Fibroblast of lung (primary cell): ENCODE measurements at regions not wholly inside any gene's neighbourhood (a gene's known extent, or its start where the extent isn't known, plus 50 kb on each side); places are given as distances from the start of the nearest gene placed in this dataset.

Experiments used
- DNase-seq, 2 donors: peaks; one replicate each; pipeline versions ENCODE4 v3.0.0 to v3.0.0-alpha.2; 2010; ENCODE audit warnings: low read depth in 2 of 2
- H2AFZ ChIP-seq: 2 replicates; pipeline ENCODE4 v1.5.1; 2012; ENCODE audit warnings: low read length, control low read depth, inconsistent platforms
- H3K27ac ChIP-seq: 2 replicates; pipeline ENCODE4 v1.5.1; 2011; ENCODE audit warnings: low read length, control low read depth; ENCODE audit not compliant: insufficient read depth
- H3K27me3 ChIP-seq: 2 replicates; pipeline ENCODE4 v1.5.1; 2011; ENCODE audit warnings: mild to moderate bottlenecking, low read length; ENCODE audit not compliant: control insufficient read depth, insufficient read depth
- H3K36me3 ChIP-seq: 2 replicates; pipeline ENCODE4 v1.5.1; 2011; ENCODE audit warnings: low read length; ENCODE audit not compliant: control insufficient read depth, insufficient read depth
- H3K4me1 ChIP-seq: 2 replicates; pipeline ENCODE4 v1.5.1; 2011; ENCODE audit warnings: low read length; ENCODE audit not compliant: control insufficient read depth, insufficient read depth; ENCODE audit errors: extremely low read depth
- H3K4me2 ChIP-seq: 2 replicates; pipeline ENCODE4 v1.5.1; 2011; ENCODE audit warnings: low read length, control low read depth; ENCODE audit not compliant: insufficient read depth; ENCODE audit errors: extremely low read depth
- H3K4me3 ChIP-seq, 4 experiments: fragments of 200-600 bp in 1 of 4; sonication (generic) in 1 of 4; replicated peaks in 1 of 4; 2 replicates each; pipeline ENCODE4 v1.5.1; 2011 to 2016; ENCODE audit warnings: low read length in 4 of 4, low read depth in 3 of 4, mild to moderate bottlenecking in 3 of 4, control low read depth in 2 of 4, inconsistent platforms in 1 of 4, mixed read lengths in 1 of 4; ENCODE audit not compliant: insufficient read depth in 1 of 4; ENCODE audit errors: control extremely low read depth in 1 of 4
- H3K79me2 ChIP-seq: 2 replicates; pipeline ENCODE4 v1.5.1; 2012; ENCODE audit warnings: mild to moderate bottlenecking, low read length, inconsistent platforms; ENCODE audit not compliant: control insufficient read depth, insufficient read depth
- H3K9ac ChIP-seq: 2 replicates; pipeline ENCODE4 v1.5.1; 2011; ENCODE audit warnings: mild to moderate bottlenecking, low read length, control low read depth; ENCODE audit not compliant: insufficient read depth
- H3K9me3 ChIP-seq: 2 replicates; pipeline ENCODE4 v1.5.1; 2012; ENCODE audit warnings: low read depth, low read length; ENCODE audit not compliant: control insufficient read depth, insufficient read depth
- H4K20me1 ChIP-seq: 2 replicates; pipeline ENCODE4 v1.5.1; 2011; ENCODE audit warnings: low read length; ENCODE audit not compliant: control insufficient read depth, insufficient read depth; ENCODE audit errors: extremely low read depth
- EZH2 ChIP-seq: IDR thresholded peaks from 2 replicates; pipeline ENCODE4 v1.5.1; 2012; ENCODE audit warnings: low read length, control low read depth, mild to moderate bottlenecking; ENCODE audit errors: missing control alignments
- TF ChIP-seq, protein P1 (sequence below), 2 donors: IDR thresholded peaks in 1 of 2; conservative IDR thresholded peaks in 1 of 2; 1 replicate in 1 of 2; 2 replicates in 1 of 2; pipeline ENCODE4 v1.5.1; 2011 to 2012; ENCODE audit warnings: low read length in 2 of 2, control low read depth in 1 of 2, inconsistent platforms in 1 of 2, low read depth in 1 of 2, mild to moderate bottlenecking in 1 of 2

DNA sequence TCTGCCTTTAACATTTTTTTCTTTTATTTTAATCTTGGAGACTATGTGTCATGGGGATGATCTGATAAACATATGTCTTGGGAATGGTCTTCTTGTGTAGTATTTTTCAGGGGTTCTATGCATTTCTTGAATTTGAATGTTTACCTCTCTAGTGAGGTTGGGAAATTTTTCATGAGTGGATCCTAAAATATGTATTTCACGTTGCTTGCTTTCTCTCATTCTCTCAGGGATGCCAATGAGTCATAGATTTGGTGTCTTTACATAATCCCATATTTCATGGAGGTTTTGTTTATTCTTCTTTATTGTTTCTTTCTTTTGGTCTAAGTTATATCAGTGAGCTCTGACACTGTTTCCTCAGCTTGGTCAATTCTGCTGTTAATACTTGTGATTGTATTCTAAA, 1237.2 kb downstream of the PLA2G4A start:
- Histone ChIP-seq H3K9ac (no peak overlapping the region), H4K20me1 (no peaks in the 10 kb centered on the region), H3K9me3 (no peaks in the 10 kb centered on the region), H3K36me3 (no peaks in the 10 kb centered on the region), H3K79me2 (no peaks in the 10 kb centered on the region), H2AFZ (no peak overlapping the region), H3K4me3 (no peak overlapping the region), H3K27me3 (no peaks in the 10 kb centered on the region), H3K27ac (no peak overlapping the region), H3K4me1 (no peaks in the 10 kb centered on the region), H3K4me2 (no peak overlapping the region)
- no peak for TF ChIP-seq EZH2
- TF ChIP-seq, protein P1, sequence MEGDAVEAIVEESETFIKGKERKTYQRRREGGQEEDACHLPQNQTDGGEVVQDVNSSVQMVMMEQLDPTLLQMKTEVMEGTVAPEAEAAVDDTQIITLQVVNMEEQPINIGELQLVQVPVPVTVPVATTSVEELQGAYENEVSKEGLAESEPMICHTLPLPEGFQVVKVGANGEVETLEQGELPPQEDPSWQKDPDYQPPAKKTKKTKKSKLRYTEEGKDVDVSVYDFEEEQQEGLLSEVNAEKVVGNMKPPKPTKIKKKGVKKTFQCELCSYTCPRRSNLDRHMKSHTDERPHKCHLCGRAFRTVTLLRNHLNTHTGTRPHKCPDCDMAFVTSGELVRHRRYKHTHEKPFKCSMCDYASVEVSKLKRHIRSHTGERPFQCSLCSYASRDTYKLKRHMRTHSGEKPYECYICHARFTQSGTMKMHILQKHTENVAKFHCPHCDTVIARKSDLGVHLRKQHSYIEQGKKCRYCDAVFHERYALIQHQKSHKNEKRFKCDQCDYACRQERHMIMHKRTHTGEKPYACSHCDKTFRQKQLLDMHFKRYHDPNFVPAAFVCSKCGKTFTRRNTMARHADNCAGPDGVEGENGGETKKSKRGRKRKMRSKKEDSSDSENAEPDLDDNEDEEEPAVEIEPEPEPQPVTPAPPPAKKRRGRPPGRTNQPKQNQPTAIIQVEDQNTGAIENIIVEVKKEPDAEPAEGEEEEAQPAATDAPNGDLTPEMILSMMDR (conservative IDR thresholded peaks at IDR 0.05 in 1 of 2, IDR thresholded peaks at IDR 0.05 in 1 of 2; ENCODE audit: low read depth in 1 of 2, low read length in 2 of 2): no peak
- peak; percentile 34 to 35 for DNase-seq

DNA sequence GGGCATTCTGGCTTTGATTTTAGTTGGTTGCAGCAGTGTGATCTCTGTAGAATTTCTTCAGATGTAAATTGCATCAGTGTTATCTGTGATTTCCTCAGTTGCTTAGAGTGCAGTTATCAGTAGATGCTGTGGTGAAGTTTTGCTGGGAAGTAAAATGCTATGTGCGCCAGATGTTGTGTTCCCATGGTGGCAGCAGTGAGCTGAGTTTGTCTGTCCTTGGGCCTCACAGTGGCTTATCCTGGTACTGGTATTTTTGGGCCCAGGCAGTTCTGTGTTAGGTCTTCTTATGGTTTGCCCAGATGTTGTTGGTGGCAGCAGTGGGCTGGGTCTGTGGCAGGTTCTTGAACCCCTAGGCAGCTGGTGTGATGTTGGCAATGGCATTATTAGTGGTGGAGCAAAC, 1242.1 kb downstream of the PLA2G4A start:
- H3K4me3 ChIP-seq: no peak overlapping the region
- TF ChIP-seq, protein P1 (conservative IDR thresholded peaks at IDR 0.05 in 1 of 2, IDR thresholded peaks at IDR 0.05 in 1 of 2; ENCODE audit: low read depth in 1 of 2, low read length in 2 of 2): no peak
- TF ChIP-seq EZH2: no peak
- H3K79me2 ChIP-seq: no peaks in the 10 kb centered on the region
- no peaks in the 10 kb centered on the region for H3K27me3 ChIP-seq
- no peak overlapping the region for H3K9ac ChIP-seq
- H3K36me3 ChIP-seq: no peaks in the 10 kb centered on the region
- no peaks in the 10 kb centered on the region for H4K20me1 ChIP-seq
- no peak overlapping the region for H3K27ac ChIP-seq
- no peaks in the 10 kb centered on the region for H3K9me3 ChIP-seq
- no peaks in the 10 kb centered on the region for H3K4me1 ChIP-seq
- no peak for DNase-seq
- no peak overlapping the region for H2AFZ ChIP-seq
- H3K4me2 ChIP-seq: no peak overlapping the region

DNA sequence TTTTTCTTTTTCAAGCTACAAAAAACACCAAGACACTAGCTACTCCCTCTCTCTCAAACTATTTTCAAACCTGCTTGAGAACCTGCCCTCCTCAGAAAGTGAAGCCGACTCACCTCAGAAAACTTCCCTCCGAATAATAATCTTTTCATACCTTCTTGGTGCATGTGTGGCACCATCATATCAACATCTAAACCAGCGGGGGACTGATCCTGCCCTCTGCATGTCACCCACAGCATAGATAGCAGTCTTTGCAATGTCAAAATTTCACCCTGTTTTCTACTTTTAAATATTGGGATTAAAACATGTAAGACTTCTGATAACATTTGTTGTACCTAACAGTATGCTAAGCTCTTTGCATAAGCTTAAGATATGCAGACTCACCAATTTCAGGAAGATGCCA, 1260.3 kb downstream of the PLA2G4A start:
- Histone ChIP-seq H3K4me3 (no peak overlapping the region), H4K20me1 (no peaks in the 10 kb centered on the region), H3K27ac (no peak overlapping the region), H3K4me1 (no peaks in the 10 kb centered on the region), H3K4me2 (no peak overlapping the region), H3K9me3 (no peaks in the 10 kb centered on the region), H2AFZ (no peak overlapping the region), H3K79me2 (no peaks in the 10 kb centered on the region), H3K27me3 (no peaks in the 10 kb centered on the region), H3K9ac (no peak overlapping the region), H3K36me3 (no peaks in the 10 kb centered on the region)
- DNase-seq: no peak
- no peak for TF ChIP-seq EZH2
- TF ChIP-seq, protein P1 (conservative IDR thresholded peaks at IDR 0.05 in 1 of 2, IDR thresholded peaks at IDR 0.05 in 1 of 2; ENCODE audit: low read depth in 1 of 2, low read length in 2 of 2): no peak
